Neural progenitor cell (in vitro differentiated cells): ENCODE measurements at regions not wholly inside any gene's neighbourhood (a gene's known extent, or its start where the extent isn't known, plus 50 kb on each side); places are given as distances from the start of the nearest gene placed in this dataset.
A peak's percentile ranks its signal among the peaks of the same experiment; 100 is the strongest.

Source experiments
- DNase-seq: peaks from one replicate; pipeline ENCODE4 v3.0.0-alpha.2; 2016; ENCODE audit warnings: low spot score
- H2AFZ ChIP-seq: fragments of 200-600 bp; sonication (generic); replicated peaks from 2 replicates; pipeline ENCODE4 v1.6.1; 2016; ENCODE audit warnings: antibody characterized with exemption
- H3F3A ChIP-seq: fragments of 200-600 bp; sonication (generic); 2 replicates; pipeline ENCODE4 v1.6.1; 2016; ENCODE audit warnings: antibody characterized with exemption, low read depth
- H3K27ac ChIP-seq: fragments of 200-600 bp; sonication (generic); 2 replicates; pipeline ENCODE4 v1.5.1; 2016; ENCODE audit warnings: mild to moderate bottlenecking
- H3K27me3 ChIP-seq: fragments of 200-600 bp; sonication (generic); 2 replicates; pipeline ENCODE4 v1.6.1; 2016; ENCODE audit warnings: mild to moderate bottlenecking, moderate library complexity
- H3K36me3 ChIP-seq: fragments of 200-600 bp; sonication (generic); 2 replicates; pipeline ENCODE4 v1.5.1; 2016
- H3K4me1 ChIP-seq: fragments of 200-600 bp; sonication (generic); 2 replicates; pipeline ENCODE4 v1.6.1; 2016; ENCODE audit warnings: mixed run types
- H3K4me2 ChIP-seq: fragments of 200-600 bp; sonication (generic); 2 replicates; pipeline ENCODE4 v1.6.1; 2016
- H3K4me3 ChIP-seq: fragments of 200-600 bp; sonication (generic); 2 replicates; pipeline ENCODE4 v1.5.1; 2016
- H3K79me2 ChIP-seq: fragments of 200-600 bp; sonication (generic); 2 replicates; pipeline ENCODE4 v1.6.1; 2016; ENCODE audit warnings: low read depth
- H3K9ac ChIP-seq: fragments of 200-600 bp; sonication (generic); 2 replicates; pipeline ENCODE4 v1.6.1; 2016
- H3K9me3 ChIP-seq: fragments of 200-600 bp; sonication (generic); 2 replicates; pipeline ENCODE4 v1.5.1; 2016; ENCODE audit warnings: low read depth
- H4K20me1 ChIP-seq: fragments of 200-600 bp; sonication (generic); 2 replicates; pipeline ENCODE4 v1.6.1; 2016; ENCODE audit warnings: low read depth
- H3K27ac Mint-ChIP-seq: 3 replicates; pipeline ENCODE4 v1.8.0; 2021; ENCODE audit warnings: mixed read lengths
- H3K27me3 Mint-ChIP-seq: 2 replicates; pipeline ENCODE4 v1.8.0; 2022; ENCODE audit warnings: low read depth, mild to moderate bottlenecking, inconsistent platforms, moderate library complexity, mixed read lengths; ENCODE audit not compliant: insufficient read depth
- H3K36me3 Mint-ChIP-seq: 3 replicates; pipeline ENCODE4 v1.8.0; 2021; ENCODE audit warnings: mixed read lengths
- H3K4me1 Mint-ChIP-seq: 3 replicates; pipeline ENCODE4 v1.8.0; 2021; ENCODE audit warnings: mixed read lengths
- H3K4me3 Mint-ChIP-seq: 3 replicates; pipeline ENCODE4 v1.8.0; 2021; ENCODE audit warnings: mild to moderate bottlenecking, moderate library complexity, mixed read lengths
- H3K9me3 Mint-ChIP-seq: 3 replicates; pipeline ENCODE4 v1.8.0; 2020; ENCODE audit warnings: mixed read lengths
- CTCF ChIP-seq: fragments of 200-600 bp; sonication (generic); IDR thresholded peaks from 2 replicates; pipeline ENCODE4 v1.5.1; 2017; ENCODE audit warnings: antibody characterized with exemption, mild to moderate bottlenecking
- EZH2 ChIP-seq: fragments of 200-600 bp; sonication (generic); IDR thresholded peaks from 2 replicates; pipeline ENCODE4 v1.6.1; 2017; ENCODE audit warnings: antibody characterized with exemption, mild to moderate bottlenecking, moderate library complexity
- EZH2phosphoT487 ChIP-seq: fragments of 200-600 bp; sonication (generic); IDR thresholded peaks from 2 replicates; pipeline ENCODE4 v1.6.1; 2017; ENCODE audit warnings: antibody characterized with exemption

- H3K9ac ChIP-seq, result no peak overlapping the region
- Mint-ChIP-seq H3K9me3 (no peaks in the 10 kb centered on the region), H3K36me3 (peaks cover 19% of the 10 kb centered on the region), H3K4me1 (peaks cover 74% of the 10 kb centered on the region), H3K4me3 (no peak overlapping the region), H3K27ac (peak overlapping the region; percentile 81), H3K27me3 (peaks cover 2% of the 10 kb centered on the region)
- H3K36me3 ChIP-seq, result no peaks in the 10 kb centered on the region
- H3K4me2 ChIP-seq, result no peak overlapping the region
- no peak overlapping the region for H3K27ac ChIP-seq
- DNase-seq, result no peak
- H2AFZ ChIP-seq, result no peak overlapping the region
- no peaks in the 10 kb centered on the region for H4K20me1 ChIP-seq
- H3K9me3 ChIP-seq, result no peaks in the 10 kb centered on the region
- no peaks in the 10 kb centered on the region for H3K79me2 ChIP-seq
- no peaks in the 10 kb centered on the region for H3K27me3 ChIP-seq
- no peak overlapping the region for H3K4me3 ChIP-seq
- peaks cover 19% of the 10 kb centered on the region for H3F3A ChIP-seq
- no peak for TF ChIP-seq CTCF
- TF ChIP-seq EZH2phosphoT487, result no peak
- no peak for TF ChIP-seq EZH2
- peaks cover 30% of the 10 kb centered on the region for H3K4me1 ChIP-seq
Measured at GRCh38 chr5:168132241-168132641, 159.2 kb upstream of the WWC1 start.

GRCh38 chr5:168135897-168136296 is 155.5 kb upstream of the WWC1 start:
- H3K9ac ChIP-seq, result no peak overlapping the region
- Mint-ChIP-seq H3K27me3 (no peaks in the 10 kb centered on the region), H3K4me1 (peaks cover 45% of the 10 kb centered on the region), H3K4me3 (no peak overlapping the region), H3K27ac (peak overlapping the region; percentile 27), H3K9me3 (no peaks in the 10 kb centered on the region), H3K36me3 (peaks cover 17% of the 10 kb centered on the region)
- H4K20me1 ChIP-seq, result no peaks in the 10 kb centered on the region
- TF ChIP-seq EZH2phosphoT487 (no peak), CTCF (no peak), EZH2 (no peak)
- H2AFZ ChIP-seq, result no peak overlapping the region
- no peak for DNase-seq
- no peak overlapping the region for H3K4me2 ChIP-seq
- H3K27ac ChIP-seq, result no peak overlapping the region
- no peaks in the 10 kb centered on the region for H3K36me3 ChIP-seq
- no peaks in the 10 kb centered on the region for H3F3A ChIP-seq
- H3K9me3 ChIP-seq, result no peaks in the 10 kb centered on the region
- peaks cover 11% of the 10 kb centered on the region for H3K4me1 ChIP-seq
- no peaks in the 10 kb centered on the region for H3K79me2 ChIP-seq
- no peak overlapping the region for H3K4me3 ChIP-seq
- H3K27me3 ChIP-seq, result no peaks in the 10 kb centered on the region

- Histone ChIP-seq H3K9ac (no peak overlapping the region), H3K4me3 (no peak overlapping the region), H3K79me2 (no peaks in the 10 kb centered on the region), H2AFZ (no peak overlapping the region), H4K20me1 (no peaks in the 10 kb centered on the region), H3K36me3 (no peaks in the 10 kb centered on the region), H3K4me2 (no peak overlapping the region), H3K27me3 (no peaks in the 10 kb centered on the region), H3K4me1 (peaks cover 11% of the 10 kb centered on the region), H3K9me3 (no peaks in the 10 kb centered on the region), H3F3A (no peaks in the 10 kb centered on the region), H3K27ac (no peak overlapping the region)
- Mint-ChIP-seq H3K27me3 (no peaks in the 10 kb centered on the region), H3K4me3 (no peak overlapping the region), H3K36me3 (peaks cover 16% of the 10 kb centered on the region), H3K9me3 (no peaks in the 10 kb centered on the region), H3K4me1 (peaks cover 41% of the 10 kb centered on the region), H3K27ac (peak overlapping the region; percentile 27)
- TF ChIP-seq EZH2phosphoT487 (no peak), CTCF (no peak), EZH2 (no peak)
- DNase-seq, result no peak
Measured at GRCh38 chr5:168136340-168136739, 155.1 kb upstream of the WWC1 start.

GRCh38 chr5:168137265-168137664 is 154.2 kb upstream of the WWC1 start:
- no peak overlapping the region for H2AFZ ChIP-seq
- no peak overlapping the region for H3K27ac ChIP-seq
- Mint-ChIP-seq H3K27ac (no peak overlapping the region), H3K36me3 (peaks cover 13% of the 10 kb centered on the region), H3K9me3 (no peaks in the 10 kb centered on the region), H3K4me3 (no peak overlapping the region), H3K27me3 (no peaks in the 10 kb centered on the region), H3K4me1 (peaks cover 32% of the 10 kb centered on the region)
- no peaks in the 10 kb centered on the region for H3K27me3 ChIP-seq
- H3K36me3 ChIP-seq, result no peaks in the 10 kb centered on the region
- no peaks in the 10 kb centered on the region for H3K9me3 ChIP-seq
- DNase-seq, result no peak
- no peak for TF ChIP-seq EZH2phosphoT487
- TF ChIP-seq CTCF, result no peak
- TF ChIP-seq EZH2, result no peak
- H3K4me2 ChIP-seq, result no peak overlapping the region
- H4K20me1 ChIP-seq, result no peaks in the 10 kb centered on the region
- peaks cover 8% of the 10 kb centered on the region for H3K4me1 ChIP-seq
- H3F3A ChIP-seq, result no peaks in the 10 kb centered on the region
- H3K79me2 ChIP-seq, result no peaks in the 10 kb centered on the region
- H3K9ac ChIP-seq, result no peak overlapping the region
- H3K4me3 ChIP-seq, result no peak overlapping the region
